ENCODE measurements at regions not wholly inside any gene's neighbourhood (a gene's known extent, or its start where the extent isn't known, plus 50 kb on each side); places are given as distances from the start of the nearest gene placed in this dataset.

GRCh38 chr22:47818496-47818895, 1056.0 kb downstream of the TBC1D22A start:
- no peaks in the 10 kb centered on the region for H3K4me1 Mint-ChIP-seq
- H3K27ac Mint-ChIP-seq, result no peak overlapping the region
- H3K27me3 Mint-ChIP-seq, result peaks cover 3% of the 10 kb centered on the region
- no peak overlapping the region for H3K4me3 Mint-ChIP-seq
- ATAC-seq (ENCODE audit: low read depth) (no peak), DNase-seq (ENCODE audit: low spot score in 2 of 2) (no peak)
- H3K36me3 Mint-ChIP-seq, result no peaks in the 10 kb centered on the region
- H3K9me3 Mint-ChIP-seq, result peaks cover 5% of the 10 kb centered on the region

GRCh38 chr22:47817380-47817779, 1054.9 kb downstream of the TBC1D22A start:
- H3K27me3 Mint-ChIP-seq, result peaks cover 3% of the 10 kb centered on the region
- no peaks in the 10 kb centered on the region for H3K36me3 Mint-ChIP-seq
- no peak overlapping the region for H3K27ac Mint-ChIP-seq
- no peak overlapping the region for H3K4me3 Mint-ChIP-seq
- no peak for ATAC-seq (ENCODE audit: low read depth)
- H3K4me1 Mint-ChIP-seq, result no peaks in the 10 kb centered on the region
- peaks cover 5% of the 10 kb centered on the region for H3K9me3 Mint-ChIP-seq
- no peak for DNase-seq (ENCODE audit: low spot score in 2 of 2)

GRCh38 chr22:47816863-47817210, 1054.4 kb downstream of the TBC1D22A start:
- no peak overlapping the region for H3K4me3 Mint-ChIP-seq
- H3K36me3 Mint-ChIP-seq, result no peaks in the 10 kb centered on the region
- H3K9me3 Mint-ChIP-seq, result peaks cover 5% of the 10 kb centered on the region
- peaks cover 3% of the 10 kb centered on the region for H3K27me3 Mint-ChIP-seq
- no peak overlapping the region for H3K27ac Mint-ChIP-seq
- no peak for ATAC-seq (ENCODE audit: low read depth)
- DNase-seq (ENCODE audit: low spot score in 2 of 2), result no peak
- H3K4me1 Mint-ChIP-seq, result no peaks in the 10 kb centered on the region

- H3K4me3 Mint-ChIP-seq, result no peak overlapping the region
- peaks cover 5% of the 10 kb centered on the region for H3K9me3 Mint-ChIP-seq
- peaks cover 3% of the 10 kb centered on the region for H3K27me3 Mint-ChIP-seq
- H3K4me1 Mint-ChIP-seq, result no peaks in the 10 kb centered on the region
- ATAC-seq (ENCODE audit: low read depth), result no peak
- H3K36me3 Mint-ChIP-seq, result no peaks in the 10 kb centered on the region
- H3K27ac Mint-ChIP-seq, result no peak overlapping the region
- no peak for DNase-seq (ENCODE audit: low spot score in 2 of 2)
Measured at GRCh38 chr22:47816121-47816862, 1053.8 kb downstream of the TBC1D22A start.

- H3K4me3 Mint-ChIP-seq, result no peak overlapping the region
Measured at GRCh38 chr22:47814474-47814873, 1052.0 kb downstream of the TBC1D22A start.

GRCh38 chr22:47813661-47814060, 1051.2 kb downstream of the TBC1D22A start:
- Mint-ChIP-seq H3K4me3 (no peak overlapping the region), H3K9me3 (peaks cover 7% of the 10 kb centered on the region), H3K27ac (no peak overlapping the region), H3K4me1 (peaks cover 4% of the 10 kb centered on the region), H3K27me3 (peaks cover 11% of the 10 kb centered on the region), H3K36me3 (no peaks in the 10 kb centered on the region)
- no peak for DNase-seq (ENCODE audit: low spot score in 2 of 2)
- no peak for ATAC-seq (ENCODE audit: low read depth)

More at GRCh38 chr22:47814474-47814873, 1052.0 kb downstream of the TBC1D22A start:
- peaks cover 11% of the 10 kb centered on the region for H3K27me3 Mint-ChIP-seq
- ATAC-seq (ENCODE audit: low read depth) (no peak), DNase-seq (ENCODE audit: low spot score in 2 of 2) (no peak)
- H3K36me3 Mint-ChIP-seq, result no peaks in the 10 kb centered on the region
- no peak overlapping the region for H3K27ac Mint-ChIP-seq
- H3K4me1 Mint-ChIP-seq, result peaks cover 4% of the 10 kb centered on the region
- peaks cover 7% of the 10 kb centered on the region for H3K9me3 Mint-ChIP-seq

- no peak overlapping the region for H3K4me3 Mint-ChIP-seq
- H3K27me3 Mint-ChIP-seq, result peaks cover 13% of the 10 kb centered on the region
- no peak for ATAC-seq (ENCODE audit: low read depth)
- H3K4me1 Mint-ChIP-seq, result peaks cover 4% of the 10 kb centered on the region
- DNase-seq (ENCODE audit: low spot score in 2 of 2), result no peak
- H3K36me3 Mint-ChIP-seq, result no peaks in the 10 kb centered on the region
- H3K9me3 Mint-ChIP-seq, result peaks cover 4% of the 10 kb centered on the region
- H3K27ac Mint-ChIP-seq, result no peak overlapping the region
Measured at GRCh38 chr22:47811971-47812370, 1049.5 kb downstream of the TBC1D22A start.

GRCh38 chr22:47810505-47811500, 1048.4 kb downstream of the TBC1D22A start:
- peaks cover 4% of the 10 kb centered on the region for H3K4me1 Mint-ChIP-seq
- H3K27ac Mint-ChIP-seq, result no peak overlapping the region
- H3K27me3 Mint-ChIP-seq, result peaks cover 13% of the 10 kb centered on the region
- ATAC-seq (ENCODE audit: low read depth) (no peak), DNase-seq (ENCODE audit: low spot score in 2 of 2) (no peak)
- H3K4me3 Mint-ChIP-seq, result no peak overlapping the region
- H3K36me3 Mint-ChIP-seq, result no peaks in the 10 kb centered on the region
- H3K9me3 Mint-ChIP-seq, result peaks cover 4% of the 10 kb centered on the region

- Mint-ChIP-seq H3K36me3 (no peaks in the 10 kb centered on the region), H3K4me3 (no peak overlapping the region), H3K27me3 (peaks cover 13% of the 10 kb centered on the region), H3K4me1 (peaks cover 4% of the 10 kb centered on the region), H3K9me3 (peaks cover 4% of the 10 kb centered on the region), H3K27ac (no peak overlapping the region)
- ATAC-seq (ENCODE audit: low read depth), result no peak
- no peak for DNase-seq (ENCODE audit: low spot score in 2 of 2)
Measured at GRCh38 chr22:47808886-47809620, 1046.6 kb downstream of the TBC1D22A start.

GRCh38 chr22:47808236-47808635, 1045.8 kb downstream of the TBC1D22A start:
- Mint-ChIP-seq H3K27me3 (peaks cover 13% of the 10 kb centered on the region), H3K4me3 (no peak overlapping the region), H3K9me3 (peaks cover 4% of the 10 kb centered on the region), H3K36me3 (no peaks in the 10 kb centered on the region), H3K4me1 (peaks cover 4% of the 10 kb centered on the region), H3K27ac (no peak overlapping the region)
- DNase-seq (ENCODE audit: low spot score in 2 of 2), result no peak
- no peak for ATAC-seq (ENCODE audit: low read depth)

- DNase-seq (ENCODE audit: low spot score in 2 of 2) (no peak), ATAC-seq (ENCODE audit: low read depth) (no peak)
- Mint-ChIP-seq H3K36me3 (no peaks in the 10 kb centered on the region), H3K4me3 (no peak overlapping the region), H3K27ac (no peak overlapping the region), H3K9me3 (peaks cover 4% of the 10 kb centered on the region), H3K4me1 (peaks cover 4% of the 10 kb centered on the region), H3K27me3 (peaks cover 13% of the 10 kb centered on the region)
Measured at GRCh38 chr22:47807506-47807905, 1045.1 kb downstream of the TBC1D22A start.

GRCh38 chr22:47806894-47807293, 1044.4 kb downstream of the TBC1D22A start:
- H3K36me3 Mint-ChIP-seq, result no peaks in the 10 kb centered on the region

GRCh38 chr22:47805394-47805935, 1043.0 kb downstream of the TBC1D22A start:
- ATAC-seq (ENCODE audit: low read depth), result no peak
- H3K27ac Mint-ChIP-seq, result no peak overlapping the region
- peaks cover 10% of the 10 kb centered on the region for H3K27me3 Mint-ChIP-seq
- H3K4me1 Mint-ChIP-seq, result peaks cover 4% of the 10 kb centered on the region
- DNase-seq (ENCODE audit: low spot score in 2 of 2), result no peak
- H3K36me3 Mint-ChIP-seq, result no peaks in the 10 kb centered on the region
- H3K4me3 Mint-ChIP-seq, result no peak overlapping the region
- H3K9me3 Mint-ChIP-seq, result peaks cover 4% of the 10 kb centered on the region

More at GRCh38 chr22:47806894-47807293, 1044.4 kb downstream of the TBC1D22A start:
- ATAC-seq (ENCODE audit: low read depth) (no peak), DNase-seq (ENCODE audit: low spot score in 2 of 2) (no peak)
- H3K9me3 Mint-ChIP-seq, result peaks cover 4% of the 10 kb centered on the region
- no peak overlapping the region for H3K27ac Mint-ChIP-seq
- peaks cover 13% of the 10 kb centered on the region for H3K27me3 Mint-ChIP-seq
- H3K4me1 Mint-ChIP-seq, result peaks cover 4% of the 10 kb centered on the region
- no peak overlapping the region for H3K4me3 Mint-ChIP-seq
